Vagina (tissue), 2 donors: ENCODE measurements at regions not wholly inside any gene's neighbourhood (a gene's known extent, or its start where the extent isn't known, plus 50 kb on each side); places are given as distances from the start of the nearest gene placed in this dataset.

ENCODE experiments used
- DNase-seq, 2 donors: peaks; one replicate each; pipeline ENCODE4 v3.0.0-alpha.2; 2017; ENCODE audit errors: extremely low spot score in 2 of 2
- H3K27ac ChIP-seq: fragments of 200-600 bp; sonication (generic); one replicate; pipeline ENCODE4 v1.5.1; 2019
- H3K27me3 ChIP-seq: fragments of 200-600 bp; sonication (generic); one replicate; pipeline ENCODE4 v1.5.1; 2019
- H3K36me3 ChIP-seq, 2 donors: fragments of 200-600 bp; sonication (generic); one replicate each; pipeline ENCODE4 v1.5.1; 2017 to 2019
- H3K4me1 ChIP-seq: fragments of 200-600 bp; sonication (generic); one replicate; pipeline ENCODE4 v1.5.1; 2019
- H3K4me3 ChIP-seq, 2 donors: fragments of 200-600 bp; sonication (generic); 1 replicate in 1 of 2; 2 replicates in 1 of 2; pipeline ENCODE4 v1.5.1; 2016 to 2019
- H3K9me3 ChIP-seq: fragments of 200-600 bp; sonication (generic); one replicate; pipeline ENCODE4 v1.5.1; 2019
- CTCF ChIP-seq, 3 experiments: fragments of 450-650 bp in 2 of 3; fragments of 200-600 bp in 1 of 3; sonication (generic) in 1 of 3; IDR thresholded peaks; one replicate each; pipeline ENCODE4 v1.5.1; 2017 to 2019; ENCODE audit warnings: antibody characterized with exemption in 3 of 3, mild to moderate bottlenecking in 2 of 3, moderate library complexity in 2 of 3
- POLR2A ChIP-seq, 2 donors: fragments of 450-650 bp; IDR thresholded peaks; one replicate each; pipeline ENCODE4 v1.6.1; 2017; ENCODE audit warnings: antibody characterized with exemption in 2 of 2, mild to moderate bottlenecking in 2 of 2, moderate library complexity in 2 of 2
- POLR2AphosphoS5 ChIP-seq, 2 donors: sonication (generic); formaldehyde crosslinking; IDR thresholded peaks; one replicate each; pipeline ENCODE4 v1.9.0; 2017; ENCODE audit warnings: antibody characterized with exemption in 2 of 2, mild to moderate bottlenecking in 2 of 2, low read depth in 1 of 2; ENCODE audit not compliant: insufficient read depth in 1 of 2
- intact Hi-C: fragments of 100-400 bp; cut with DNase I; formaldehyde crosslinking; loops from one replicate; pipeline ENCODE4 v1.15.1; 2023

DNA sequence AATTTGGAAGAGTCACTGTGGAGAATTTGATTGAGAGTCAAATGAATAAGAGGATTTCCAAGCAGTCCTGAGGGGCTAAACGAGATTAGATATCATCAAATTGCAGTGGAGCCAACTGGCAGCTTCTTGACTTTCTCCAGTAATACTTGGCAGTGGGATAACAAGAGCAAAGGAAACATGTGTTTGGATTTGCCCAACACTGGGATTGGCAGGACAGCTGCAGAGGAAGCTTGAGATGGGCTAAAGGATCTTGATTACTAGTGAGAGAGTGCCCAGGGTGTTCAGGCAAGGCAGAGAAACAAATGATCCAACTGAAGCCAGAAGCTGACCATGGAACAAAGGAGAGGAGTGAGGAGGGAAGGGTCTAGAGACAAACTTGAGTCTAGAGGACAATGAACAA is 356.0 kb upstream of the ISL1 start:
- TF ChIP-seq POLR2A (IDR thresholded peaks at IDR 0.05) (no peak), CTCF (IDR thresholded peaks at IDR 0.05) (no peak), POLR2AphosphoS5 (IDR thresholded peaks at IDR 0.05; ENCODE audit: insufficient read depth in 1 of 2, low read depth in 1 of 2) (no peak)
- intact Hi-C loops, result no loop called here

DNA sequence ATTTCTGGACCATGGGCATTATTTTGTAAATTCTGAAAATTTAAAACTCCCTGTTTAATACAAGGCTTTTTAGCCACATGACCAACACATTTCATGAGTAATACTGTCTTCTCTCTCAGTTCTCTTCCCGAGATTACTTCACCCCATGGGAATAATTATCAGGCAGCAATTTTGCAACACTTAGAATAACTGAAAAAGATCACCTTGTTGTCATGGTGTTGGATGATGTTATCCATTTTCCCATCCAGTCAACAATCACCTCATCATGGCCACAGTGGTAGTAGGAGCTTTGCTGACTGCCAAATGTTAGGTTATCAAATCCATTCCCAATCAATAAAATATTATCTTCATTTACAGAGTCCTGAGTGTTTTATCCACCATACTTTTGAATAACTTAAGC is 354.9 kb upstream of the ISL1 start:
- Histone ChIP-seq H3K4me1 (no peaks in the 10 kb centered on the region), H3K9me3 (no peaks in the 10 kb centered on the region), H3K36me3 (no peaks in the 10 kb centered on the region), H3K27me3 (no peaks in the 10 kb centered on the region), H3K27ac (no peak overlapping the region), H3K4me3 (no peak overlapping the region)
- no peak for DNase-seq
- TF ChIP-seq POLR2A (IDR thresholded peaks at IDR 0.05) (no peak), CTCF (IDR thresholded peaks at IDR 0.05) (no peak), POLR2AphosphoS5 (IDR thresholded peaks at IDR 0.05; ENCODE audit: insufficient read depth in 1 of 2, low read depth in 1 of 2) (no peak)
- intact Hi-C loops, result no loop called here

More for the DNA sequence above, 356.0 kb upstream of the ISL1 start:
- Histone ChIP-seq H3K4me1 (no peaks in the 10 kb centered on the region), H3K27me3 (no peaks in the 10 kb centered on the region), H3K4me3 (no peak overlapping the region), H3K36me3 (no peaks in the 10 kb centered on the region), H3K27ac (no peak overlapping the region), H3K9me3 (no peaks in the 10 kb centered on the region)
- no peak for DNase-seq

GRCh38 chr5:51033215-51033614 is 350.0 kb upstream of the ISL1 start:
- intact Hi-C loops, result no loop called here
- no peak for TF ChIP-seq POLR2AphosphoS5 (IDR thresholded peaks at IDR 0.05; ENCODE audit: insufficient read depth in 1 of 2, low read depth in 1 of 2)
- TF ChIP-seq CTCF (IDR thresholded peaks at IDR 0.05), result no peak
- TF ChIP-seq POLR2A (IDR thresholded peaks at IDR 0.05), result no peak
- Histone ChIP-seq H3K36me3 (no peaks in the 10 kb centered on the region), H3K4me3 (no peak overlapping the region), H3K27ac (no peak overlapping the region), H3K27me3 (no peaks in the 10 kb centered on the region), H3K9me3 (no peaks in the 10 kb centered on the region), H3K4me1 (no peaks in the 10 kb centered on the region)
- DNase-seq, result no peak

GRCh38 chr5:51034222-51034901 is 348.9 kb upstream of the ISL1 start:
- Histone ChIP-seq H3K27ac (no peak overlapping the region), H3K27me3 (no peaks in the 10 kb centered on the region), H3K36me3 (no peaks in the 10 kb centered on the region), H3K4me1 (no peaks in the 10 kb centered on the region), H3K9me3 (no peaks in the 10 kb centered on the region), H3K4me3 (no peak overlapping the region)
- DNase-seq, result no peak
- intact Hi-C loops, result no loop called here
- TF ChIP-seq POLR2AphosphoS5 (IDR thresholded peaks at IDR 0.05; ENCODE audit: insufficient read depth in 1 of 2, low read depth in 1 of 2) (no peak), POLR2A (IDR thresholded peaks at IDR 0.05) (no peak), CTCF (IDR thresholded peaks at IDR 0.05) (no peak)

GRCh38 chr5:51039424-51040329 is 343.6 kb upstream of the ISL1 start:
- peak overlapping the region; percentile 8 for H3K27ac ChIP-seq
- intact Hi-C loops, result no loop called here
- H3K9me3 ChIP-seq, result no peaks in the 10 kb centered on the region
- H3K4me3 ChIP-seq, result no peak overlapping the region
- no peaks in the 10 kb centered on the region for H3K36me3 ChIP-seq
- TF ChIP-seq POLR2AphosphoS5 (IDR thresholded peaks at IDR 0.05; ENCODE audit: insufficient read depth in 1 of 2, low read depth in 1 of 2) (no peak), POLR2A (IDR thresholded peaks at IDR 0.05) (no peak), CTCF (IDR thresholded peaks at IDR 0.05) (no peak)
- H3K27me3 ChIP-seq, result no peaks in the 10 kb centered on the region
- DNase-seq, result no peak
- H3K4me1 ChIP-seq, result no peaks in the 10 kb centered on the region
